Choroid plexus epithelial cell (primary cell): ENCODE measurements at regions not wholly inside any gene's neighbourhood (a gene's known extent, or its start where the extent isn't known, plus 50 kb on each side); places are given as distances from the start of the nearest gene placed in this dataset.

Source experiments
- DNase-seq: peaks from one replicate; pipeline ENCODE4 v3.0.0-alpha.2; 2010; ENCODE audit warnings: low read depth
- H3K4me3 ChIP-seq: 2 replicates; pipeline ENCODE4 v1.5.1; 2011; ENCODE audit warnings: low read depth, mild to moderate bottlenecking, control low read depth, low read length, moderate library complexity
- TF ChIP-seq, protein P1 (sequence below): conservative IDR thresholded peaks from 2 replicates; pipeline ENCODE4 v1.5.1; 2011; ENCODE audit warnings: low read depth, mild to moderate bottlenecking, control low read depth, inconsistent platforms, low read length, moderate library complexity

DNA sequence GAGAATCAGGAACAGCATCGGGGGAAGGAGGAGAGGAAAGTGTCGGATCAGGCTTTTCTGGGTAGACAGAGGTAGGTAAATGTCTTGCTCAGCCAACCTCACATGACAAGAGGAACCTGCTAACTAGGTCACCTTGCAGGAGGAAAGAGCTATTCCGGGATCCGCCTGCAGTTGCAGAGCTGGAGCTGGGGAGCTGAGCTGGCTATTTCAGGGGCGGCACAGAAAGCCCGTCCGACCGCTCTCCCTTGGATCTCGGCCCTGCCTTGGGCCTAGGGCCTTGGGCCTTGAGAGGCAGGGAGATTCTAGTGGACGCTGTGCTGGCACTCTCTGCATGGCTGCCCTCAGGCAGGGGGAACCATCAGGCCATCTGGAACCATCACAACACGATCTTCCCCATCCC is 56.5 kb upstream of the CTPS1 start:
- no peak for DNase-seq
- TF ChIP-seq, protein P1, sequence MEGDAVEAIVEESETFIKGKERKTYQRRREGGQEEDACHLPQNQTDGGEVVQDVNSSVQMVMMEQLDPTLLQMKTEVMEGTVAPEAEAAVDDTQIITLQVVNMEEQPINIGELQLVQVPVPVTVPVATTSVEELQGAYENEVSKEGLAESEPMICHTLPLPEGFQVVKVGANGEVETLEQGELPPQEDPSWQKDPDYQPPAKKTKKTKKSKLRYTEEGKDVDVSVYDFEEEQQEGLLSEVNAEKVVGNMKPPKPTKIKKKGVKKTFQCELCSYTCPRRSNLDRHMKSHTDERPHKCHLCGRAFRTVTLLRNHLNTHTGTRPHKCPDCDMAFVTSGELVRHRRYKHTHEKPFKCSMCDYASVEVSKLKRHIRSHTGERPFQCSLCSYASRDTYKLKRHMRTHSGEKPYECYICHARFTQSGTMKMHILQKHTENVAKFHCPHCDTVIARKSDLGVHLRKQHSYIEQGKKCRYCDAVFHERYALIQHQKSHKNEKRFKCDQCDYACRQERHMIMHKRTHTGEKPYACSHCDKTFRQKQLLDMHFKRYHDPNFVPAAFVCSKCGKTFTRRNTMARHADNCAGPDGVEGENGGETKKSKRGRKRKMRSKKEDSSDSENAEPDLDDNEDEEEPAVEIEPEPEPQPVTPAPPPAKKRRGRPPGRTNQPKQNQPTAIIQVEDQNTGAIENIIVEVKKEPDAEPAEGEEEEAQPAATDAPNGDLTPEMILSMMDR, result no peak
- no peak overlapping the region for H3K4me3 ChIP-seq

DNA sequence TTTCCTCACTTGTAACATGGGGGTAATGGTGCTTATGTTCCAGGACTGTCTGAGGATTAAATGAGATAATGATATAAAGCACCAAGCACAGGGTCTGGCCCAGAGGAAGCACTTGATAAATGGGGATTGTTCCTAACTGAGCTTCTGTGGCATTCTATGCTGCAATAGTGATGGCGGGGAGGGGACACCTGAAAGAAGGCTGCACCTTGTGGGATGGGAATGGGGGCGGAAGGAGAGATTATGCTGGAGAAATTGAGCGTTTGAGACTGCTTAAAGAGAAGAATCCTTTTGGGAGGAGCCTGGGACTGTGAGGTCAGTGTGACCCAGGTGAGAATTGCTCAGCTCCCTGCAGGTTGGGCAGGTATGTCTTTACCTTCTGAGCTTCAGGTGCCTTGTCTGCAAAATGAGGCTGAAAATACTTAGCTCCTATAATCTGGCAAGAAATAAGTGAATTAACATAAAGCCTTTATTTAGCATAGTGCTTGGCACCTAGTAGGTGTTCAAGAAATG is 55.9 kb upstream of the CTPS1 start:
- no peak for DNase-seq
- TF ChIP-seq, protein P1, result no peak
- H3K4me3 ChIP-seq, result no peak overlapping the region

DNA sequence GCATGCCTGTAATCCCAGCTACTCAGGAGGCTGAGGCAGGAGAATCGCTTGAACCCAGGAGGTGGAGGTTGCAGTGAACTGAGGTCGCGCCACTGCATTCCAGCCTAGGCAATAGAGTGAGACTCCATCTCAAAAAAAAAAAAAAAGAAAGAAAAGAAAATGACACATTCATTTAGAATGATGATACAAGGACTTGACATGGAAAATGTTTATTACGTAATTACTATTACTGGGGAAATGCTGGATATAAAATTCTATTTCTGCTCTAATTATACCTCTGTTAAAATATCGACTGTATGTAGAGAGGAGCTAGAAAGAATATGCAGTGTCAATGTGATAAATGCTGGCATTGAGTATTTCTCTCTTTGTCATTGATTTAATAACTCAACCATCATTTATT is 54.7 kb upstream of the CTPS1 start:
- H3K4me3 ChIP-seq, result no peak overlapping the region
- DNase-seq, result no peak
- TF ChIP-seq, protein P1, result no peak

DNA sequence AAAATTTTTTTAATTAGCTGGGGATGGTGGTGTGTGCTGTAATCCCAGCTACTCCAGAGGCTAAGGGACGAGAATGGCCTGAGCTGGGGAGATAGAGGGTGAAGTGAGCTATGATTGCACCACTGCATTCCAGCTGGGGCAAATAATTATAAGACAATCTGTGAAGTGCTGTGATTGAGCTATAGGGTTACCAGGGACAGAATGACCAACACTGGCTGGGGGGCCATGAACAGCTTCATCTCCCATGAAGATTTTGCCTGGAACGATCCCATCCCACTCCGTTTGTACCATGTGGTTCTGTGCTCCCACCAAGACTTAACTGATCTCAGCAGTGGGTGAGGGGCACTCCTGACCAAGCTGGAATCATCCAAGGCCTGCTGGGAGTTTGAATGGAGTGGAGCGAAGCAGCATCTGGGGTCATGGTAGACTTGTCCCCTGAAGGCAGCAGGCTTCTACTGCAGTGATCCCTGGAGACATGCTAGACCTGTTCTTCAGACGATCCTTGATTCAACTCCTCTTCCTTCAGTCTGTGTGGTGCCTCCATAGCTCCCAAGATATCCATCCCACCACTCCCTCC is 53.6 kb upstream of the CTPS1 start:
- H3K4me3 ChIP-seq, result no peak overlapping the region
- DNase-seq, result no peak
- TF ChIP-seq, protein P1, result no peak

DNA sequence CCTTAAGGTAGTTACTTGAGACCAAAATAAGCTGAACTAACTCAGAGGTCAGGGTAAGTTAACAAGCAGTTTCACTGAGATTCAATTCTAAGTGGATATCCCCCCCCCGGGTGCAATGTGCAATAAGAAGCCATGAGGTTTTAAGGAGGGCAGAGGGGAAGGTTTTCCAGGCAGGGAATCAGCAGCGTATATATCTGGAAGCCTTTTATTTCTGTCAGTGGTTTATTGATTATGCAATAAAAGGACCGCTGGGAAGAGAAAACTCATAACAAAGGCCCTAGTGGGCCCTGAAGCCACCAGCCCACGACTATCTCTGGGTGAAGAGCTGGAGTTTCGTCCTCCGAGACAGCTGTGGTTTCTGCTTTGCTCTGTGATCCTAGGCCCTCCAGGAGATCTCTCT is 53.1 kb upstream of the CTPS1 start:
- no peak overlapping the region for H3K4me3 ChIP-seq
- DNase-seq, result peak; percentile 46
- TF ChIP-seq, protein P1, result no peak

DNA sequence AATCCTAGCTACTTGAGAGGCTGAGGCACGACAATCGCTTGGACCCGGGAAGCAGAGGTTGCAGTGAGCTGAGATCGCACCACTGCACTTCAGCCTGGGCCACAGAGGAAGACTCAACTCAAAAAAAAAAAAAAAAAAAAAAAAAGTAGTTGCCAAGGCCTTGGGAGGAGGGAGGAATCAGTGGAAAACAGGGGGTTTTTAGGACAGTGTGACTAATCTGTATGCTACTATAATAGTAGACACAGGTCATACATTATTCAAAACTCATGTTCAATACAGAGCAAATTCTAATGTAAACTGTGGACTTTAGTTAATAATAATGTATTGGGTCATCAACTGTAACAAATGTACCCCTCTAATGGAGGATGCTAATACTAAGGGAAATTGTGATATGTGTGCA is 51.7 kb upstream of the CTPS1 start:
- TF ChIP-seq, protein P1, result no peak
- H3K4me3 ChIP-seq, result no peak overlapping the region
- DNase-seq, result no peak

DNA sequence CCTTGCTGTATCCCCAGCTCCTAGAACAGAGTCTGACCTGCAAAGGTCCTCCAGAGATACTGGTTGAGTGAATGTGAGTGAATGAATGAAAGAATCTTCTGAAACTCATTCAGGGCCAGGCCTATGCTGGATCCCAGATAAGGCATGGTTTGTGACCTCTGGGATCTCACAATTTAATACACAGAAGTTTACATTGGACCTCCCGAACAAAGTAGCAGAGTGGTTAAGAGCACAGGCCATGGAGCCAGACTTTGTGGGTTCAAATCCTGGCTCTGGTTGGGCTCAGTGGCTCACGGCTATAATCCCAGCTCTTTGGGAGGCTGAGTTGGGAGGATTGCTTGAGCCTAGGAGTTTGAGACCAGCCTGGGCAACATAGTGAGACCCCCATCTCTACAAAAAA is 50.8 kb upstream of the CTPS1 start:
- no peak overlapping the region for H3K4me3 ChIP-seq
- DNase-seq, result no peak
- TF ChIP-seq, protein P1, result no peak
